Fibroblast of skin of left biceps (primary cell): ENCODE measurements at regions not wholly inside any gene's neighbourhood (a gene's known extent, or its start where the extent isn't known, plus 50 kb on each side); places are given as distances from the start of the nearest gene placed in this dataset.
"Not testable (repeated sequence)": the region's sequence is repeated elsewhere in the genome, so short reads cannot be mapped to it uniquely, and the experiment has no call there.

ENCODE experiments used
- DNase-seq, 2 experiments: peaks; one replicate each; pipeline ENCODE4 v3.0.0-alpha.2; 2013; ENCODE audit warnings: low read depth in 2 of 2

DNA sequence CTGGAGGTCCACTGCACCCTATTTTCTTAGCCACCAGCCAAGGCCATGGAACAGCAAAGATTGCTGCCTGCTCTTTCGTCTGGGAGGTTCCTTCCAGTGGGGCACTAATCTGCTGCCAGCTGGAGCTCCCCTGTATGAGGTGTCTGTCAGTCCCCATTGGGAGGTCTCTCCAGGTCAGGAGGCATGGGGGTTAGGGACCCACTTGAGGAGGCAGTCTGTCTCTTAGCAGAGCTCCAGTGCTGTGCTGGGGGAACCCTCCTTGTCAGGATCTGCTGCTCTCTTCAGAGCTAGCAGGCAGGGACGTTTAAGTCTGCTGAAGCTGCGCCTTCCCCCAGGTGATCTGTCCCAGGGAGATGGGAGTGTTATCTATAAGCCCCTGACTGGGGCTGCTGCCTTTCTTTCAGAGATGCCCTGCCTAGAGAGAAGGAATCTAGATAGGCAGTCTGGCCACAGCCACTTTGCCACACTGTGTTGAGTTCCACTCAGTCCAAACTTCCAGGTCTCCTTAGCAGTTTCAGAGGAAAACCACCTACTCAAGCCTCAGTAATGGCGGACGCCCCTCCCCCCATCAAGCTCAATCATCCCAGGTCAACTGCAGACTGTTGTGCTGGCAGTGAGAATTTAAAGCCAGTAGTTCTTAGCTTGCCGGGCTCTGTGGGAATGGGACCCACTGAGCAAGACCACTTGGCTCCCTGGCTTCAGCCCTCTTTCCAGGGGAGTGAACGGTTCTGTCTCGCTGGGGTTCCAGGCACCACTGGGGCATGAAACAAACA lies 317.7 kb downstream of the LRRC70 start:
- DNase-seq = no peak

DNA sequence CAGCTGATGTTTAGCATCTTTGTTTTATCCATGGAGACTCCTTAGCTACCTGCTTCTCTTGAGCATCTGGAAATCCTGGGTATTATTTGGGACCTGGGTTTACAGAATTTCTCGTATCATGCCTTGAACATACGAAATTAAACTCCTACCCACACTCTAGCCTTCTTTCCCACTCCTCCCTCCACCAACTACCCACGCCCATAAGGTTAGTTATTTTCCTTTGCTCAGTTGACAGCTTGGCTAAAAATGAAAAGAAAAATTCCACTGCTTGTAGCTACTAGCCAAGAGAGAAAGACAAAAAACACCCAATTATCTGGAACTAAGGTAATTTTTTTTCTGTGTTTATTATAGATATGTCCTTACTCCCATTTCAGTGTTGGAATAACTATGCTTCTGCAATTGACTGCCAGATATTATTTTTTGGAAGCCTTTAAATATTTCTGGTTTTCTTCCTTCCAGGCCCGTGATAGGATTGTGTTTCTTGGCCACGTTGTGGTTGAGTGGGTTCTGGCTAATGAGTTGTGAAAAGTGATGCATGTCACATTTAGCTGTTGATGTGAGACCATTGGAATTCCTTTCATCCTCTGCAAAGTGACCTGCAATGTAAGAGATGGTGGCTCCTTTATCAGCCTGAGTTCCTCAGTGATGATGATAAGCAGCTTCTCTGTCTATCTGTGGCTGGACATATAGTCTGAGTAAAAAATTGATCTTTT lies 308.1 kb downstream of the LRRC70 start:
- DNase-seq = no peak

DNA sequence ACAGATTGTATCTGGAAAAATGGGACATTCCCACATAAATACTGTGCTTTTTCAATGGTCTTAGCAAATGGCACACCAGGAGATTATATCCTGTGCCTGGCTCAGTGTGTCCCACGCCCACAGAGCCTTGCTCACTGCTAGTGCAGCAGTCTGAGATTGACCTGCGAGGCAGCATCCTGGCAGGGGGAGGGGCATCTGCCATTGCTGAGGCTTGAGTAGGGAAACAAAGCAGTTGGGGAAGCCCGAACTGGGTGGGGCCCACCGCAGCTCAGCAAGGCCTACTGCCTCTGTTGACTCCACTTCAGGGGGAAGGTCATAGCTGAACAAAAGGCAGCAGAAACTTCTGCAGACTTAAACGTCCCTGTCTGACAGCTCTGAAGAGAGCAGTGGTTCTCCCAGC lies 258.7 kb downstream of the LRRC70 start:
- DNase-seq = not testable (repeated sequence)

DNA sequence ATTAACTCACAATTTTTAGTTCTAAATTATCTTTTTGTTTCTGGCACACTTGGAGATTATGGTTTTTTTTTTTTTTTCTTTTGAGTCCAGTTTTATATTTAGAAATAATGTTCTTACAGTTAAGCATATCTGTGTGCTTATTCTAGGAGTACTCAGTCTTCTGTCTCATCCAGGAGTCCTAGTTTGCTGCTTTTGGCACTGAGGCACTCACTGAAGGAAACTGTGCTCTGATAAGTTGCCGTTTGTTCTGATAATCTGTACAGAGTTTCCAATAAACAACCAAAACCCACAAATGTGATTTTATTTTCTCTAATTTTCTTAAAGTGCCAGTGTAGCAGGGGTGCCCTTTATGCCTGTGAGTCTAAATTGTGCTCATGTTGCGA lies 251.0 kb downstream of the LRRC70 start:
- no peak for DNase-seq

DNA sequence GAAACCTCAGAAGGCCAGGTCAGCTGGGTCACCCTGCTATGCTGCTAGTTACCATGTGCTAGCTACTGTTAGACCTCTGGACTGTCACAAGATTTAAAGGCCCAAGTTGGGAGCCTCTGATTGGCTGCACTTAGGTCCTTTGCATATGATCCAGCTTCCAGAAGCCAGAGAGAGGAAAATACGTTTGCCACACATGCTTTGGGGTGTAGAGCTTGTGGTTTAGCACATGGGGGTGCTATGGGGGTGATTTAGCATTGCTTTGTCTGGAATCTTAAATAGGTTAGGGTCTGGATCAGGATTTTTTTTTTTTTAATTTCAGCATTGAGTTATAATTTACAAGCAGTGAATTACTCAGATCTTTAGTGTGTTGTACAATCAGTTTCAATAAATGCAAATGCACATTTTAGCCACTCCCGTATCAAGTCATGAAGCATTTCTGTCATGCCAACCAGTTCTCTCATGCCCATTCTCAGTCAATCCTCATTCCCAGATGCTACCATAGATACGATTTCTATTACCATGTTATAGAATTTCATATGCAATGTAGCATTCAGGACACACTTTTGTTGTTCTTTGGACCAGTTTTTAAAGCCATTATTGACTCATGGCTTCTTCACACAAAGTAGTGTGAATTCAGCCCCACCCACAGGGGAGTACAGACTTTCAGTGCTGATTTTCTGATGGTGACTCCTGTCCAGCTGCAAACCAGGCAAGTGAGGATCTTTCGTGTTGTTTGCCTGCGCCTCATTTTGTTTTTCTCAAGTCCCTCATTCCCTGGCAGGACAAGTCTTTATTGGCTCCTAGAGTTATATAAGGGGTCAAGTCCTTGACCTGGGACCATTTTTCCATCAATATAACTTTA lies 250.4 kb downstream of the LRRC70 start:
- DNase-seq = no peak

DNA sequence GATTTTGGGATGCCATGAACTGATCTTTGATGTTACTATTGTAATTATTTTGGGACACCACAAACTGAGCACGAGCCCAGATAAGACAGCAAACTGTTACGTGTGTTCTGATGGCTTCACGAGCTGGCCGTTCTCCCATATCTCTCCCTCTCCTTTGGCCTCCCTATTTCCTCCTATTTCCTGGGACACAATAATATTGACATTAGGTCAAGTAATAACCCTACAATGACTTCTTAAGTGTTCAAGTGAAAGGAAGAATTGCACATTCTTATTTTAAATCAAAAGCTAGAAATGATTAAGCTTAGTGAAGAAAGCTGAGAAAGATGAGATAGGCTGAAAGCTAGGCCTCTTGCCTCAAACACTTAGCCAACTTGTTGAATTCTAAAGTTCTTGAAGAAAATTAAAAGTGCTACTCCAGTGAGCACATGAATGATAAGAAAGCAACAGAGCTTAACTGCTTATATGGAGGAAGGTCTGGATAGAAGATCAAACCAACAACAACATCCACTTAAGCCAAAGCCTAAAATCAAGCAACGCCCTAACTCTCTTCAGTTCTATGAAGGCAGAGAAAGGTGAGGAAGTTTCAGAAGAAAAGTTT lies 247.1 kb downstream of the LRRC70 start:
- no peak for DNase-seq

DNA sequence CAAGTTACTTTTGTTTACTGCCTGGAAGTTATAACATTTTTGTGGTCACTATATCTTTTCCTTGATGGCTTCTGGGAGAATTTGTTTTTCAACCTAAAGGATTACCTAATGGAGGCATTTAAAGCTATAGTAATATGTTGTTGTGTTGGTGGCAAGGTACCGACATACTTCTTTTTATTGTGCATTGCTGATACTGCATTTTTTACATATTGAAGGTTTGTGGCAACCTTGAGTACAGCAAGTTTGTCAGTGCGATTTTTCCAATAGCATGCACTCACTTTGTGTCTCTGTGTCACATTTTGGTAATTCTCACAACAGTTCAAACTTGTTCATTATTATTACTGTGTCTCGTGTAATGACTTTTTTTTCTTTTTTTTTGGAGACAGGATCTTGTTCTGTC lies 246.3 kb downstream of the LRRC70 start:
- DNase-seq = no peak

DNA sequence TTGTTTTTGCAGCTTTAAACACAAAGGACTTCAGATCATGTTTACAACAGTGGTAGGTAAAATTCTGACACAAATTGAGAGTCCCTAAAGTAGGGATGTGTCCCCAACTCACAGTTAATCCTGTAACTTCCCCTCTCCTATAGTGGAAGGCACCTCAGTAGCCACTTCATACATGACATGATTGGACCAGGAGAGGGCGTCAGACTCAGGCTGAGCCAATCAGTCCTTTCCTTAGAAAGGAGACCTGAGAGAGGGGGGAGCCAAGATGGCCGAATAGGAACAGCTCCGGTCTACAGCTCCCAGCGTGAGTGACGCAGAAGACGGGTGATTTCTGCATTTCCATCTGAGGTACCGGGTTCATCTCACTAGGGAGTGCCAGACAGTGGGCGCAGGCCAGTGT lies 238.4 kb downstream of the LRRC70 start:
- not testable (repeated sequence) for DNase-seq

DNA sequence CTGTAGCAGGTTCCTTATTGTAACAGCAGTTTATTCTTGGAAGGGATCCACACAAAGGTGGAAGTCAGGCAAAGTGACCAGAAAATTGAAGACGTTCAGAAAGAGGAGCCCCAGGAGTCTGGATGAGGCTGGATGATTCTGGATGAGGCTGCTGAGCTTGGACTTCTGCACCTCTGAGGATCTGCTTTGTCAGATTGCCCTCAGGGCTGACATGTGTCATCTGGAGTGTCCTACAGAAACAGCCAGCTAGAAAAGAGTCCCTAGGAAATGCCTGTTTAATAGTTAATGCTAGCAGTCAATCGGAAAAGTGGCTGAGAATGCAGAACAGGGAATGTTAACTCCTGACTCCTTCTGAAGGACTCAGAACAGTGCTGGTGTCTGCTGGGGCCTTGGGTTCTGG lies 236.4 kb downstream of the LRRC70 start:
- DNase-seq = no peak

DNA sequence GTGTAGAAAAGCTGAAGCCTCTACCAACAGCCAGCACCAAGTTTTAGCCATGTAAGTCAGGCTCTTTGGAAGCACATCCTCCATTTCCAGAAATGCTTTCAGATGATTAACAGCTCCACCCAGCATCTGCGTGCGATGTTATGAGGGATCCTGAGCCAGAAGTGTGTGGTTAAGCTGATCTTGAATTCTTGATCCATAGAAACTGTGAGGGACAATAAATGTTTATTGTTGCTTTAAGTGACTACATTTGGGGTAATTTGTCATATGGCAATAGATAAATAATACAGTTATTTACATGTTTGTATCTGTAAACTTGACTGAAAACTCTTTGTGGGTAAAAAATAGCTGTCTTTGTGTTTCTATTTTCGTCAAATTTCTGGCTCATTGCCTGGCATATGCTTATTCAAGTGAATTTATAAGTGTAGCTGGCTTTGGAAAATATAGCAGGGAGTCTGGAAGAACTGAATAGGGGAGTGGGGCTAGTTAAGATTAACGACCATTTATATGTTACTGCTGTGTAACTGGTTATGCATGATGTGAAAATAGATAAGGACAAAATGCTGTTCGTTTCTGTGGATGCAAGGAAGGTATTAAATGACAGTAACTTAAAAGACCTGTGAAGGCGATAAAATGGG lies 234.1 kb downstream of the LRRC70 start:
- DNase-seq = no peak

DNA sequence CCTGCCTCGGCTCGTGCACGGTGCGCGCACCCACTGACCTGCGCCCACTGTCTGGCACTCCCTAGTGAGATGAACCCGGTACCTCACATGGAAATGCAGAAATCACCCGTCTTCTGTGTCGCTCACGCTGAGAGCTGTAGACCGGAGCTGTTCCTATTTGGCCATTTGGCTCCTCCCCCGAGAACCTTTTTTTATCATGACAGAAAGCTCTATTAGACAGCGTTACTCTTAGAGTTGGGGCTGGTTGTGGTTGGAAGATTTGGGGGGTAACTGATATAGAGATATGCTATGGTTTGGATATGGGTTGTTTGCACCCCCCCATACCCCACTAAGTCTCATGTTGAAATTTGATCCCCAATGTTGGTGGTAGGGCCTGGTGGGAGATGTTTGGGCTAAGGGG lies 226.2 kb downstream of the LRRC70 start:
- not testable (repeated sequence) for DNase-seq

DNA sequence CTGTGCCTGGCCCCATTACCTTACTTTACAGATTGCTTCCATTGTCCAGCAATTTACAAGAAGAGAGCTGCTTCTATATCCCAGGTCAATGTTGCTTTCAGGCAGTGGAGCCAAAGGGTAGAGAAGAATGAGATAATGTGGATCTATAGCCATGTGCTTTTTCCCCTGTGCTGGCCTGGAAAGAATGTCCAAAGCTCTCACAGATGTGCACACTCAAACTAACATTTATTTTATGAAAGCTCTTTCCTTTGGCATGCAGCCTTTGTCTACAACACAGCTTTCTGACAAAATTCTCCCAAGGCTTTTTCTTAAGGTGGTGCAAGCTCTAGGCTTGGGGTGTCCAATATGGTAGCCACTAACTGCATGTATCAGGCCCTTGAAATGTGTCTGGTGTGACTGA lies 217.3 kb downstream of the LRRC70 start:
- DNase-seq = no peak

DNA sequence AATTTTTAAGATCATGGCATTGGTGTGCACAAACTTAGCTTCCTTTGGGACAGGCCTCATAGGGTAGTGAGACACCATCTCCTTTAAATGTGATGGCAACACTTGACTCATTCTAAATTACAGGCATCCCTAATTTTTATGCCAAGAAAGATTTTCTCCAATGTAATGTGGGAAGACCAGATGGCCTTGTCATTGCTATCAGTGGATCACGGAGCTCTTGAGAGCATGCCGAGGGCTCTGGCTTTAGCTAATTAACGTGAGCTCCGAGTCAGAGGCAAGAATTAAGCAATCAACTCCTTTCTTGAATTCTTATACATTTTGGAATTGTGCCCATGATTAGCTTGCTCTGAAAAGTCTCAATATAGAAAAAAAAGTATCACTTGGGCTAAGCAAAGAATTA lies 215.8 kb downstream of the LRRC70 start:
- DNase-seq = no peak

DNA sequence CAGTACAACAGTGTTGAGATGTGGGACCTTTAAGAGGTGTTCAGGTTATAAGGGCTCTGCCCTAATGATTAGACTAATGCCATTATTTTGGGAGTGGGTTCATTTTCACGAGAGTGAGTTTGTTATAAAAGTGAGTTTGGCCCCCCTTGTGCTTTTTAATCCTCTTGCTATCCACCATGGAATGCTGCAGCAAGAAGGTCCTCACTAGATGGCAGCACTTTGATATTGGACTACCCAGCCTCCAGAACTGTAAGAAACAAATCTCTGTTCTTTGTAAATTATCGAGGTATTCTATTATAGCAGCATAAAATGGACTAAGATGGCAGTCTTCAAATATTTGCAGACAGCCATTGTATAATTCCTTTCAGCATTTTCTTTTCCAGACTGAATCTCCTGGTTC lies 212.4 kb downstream of the LRRC70 start:
- DNase-seq = no peak

DNA sequence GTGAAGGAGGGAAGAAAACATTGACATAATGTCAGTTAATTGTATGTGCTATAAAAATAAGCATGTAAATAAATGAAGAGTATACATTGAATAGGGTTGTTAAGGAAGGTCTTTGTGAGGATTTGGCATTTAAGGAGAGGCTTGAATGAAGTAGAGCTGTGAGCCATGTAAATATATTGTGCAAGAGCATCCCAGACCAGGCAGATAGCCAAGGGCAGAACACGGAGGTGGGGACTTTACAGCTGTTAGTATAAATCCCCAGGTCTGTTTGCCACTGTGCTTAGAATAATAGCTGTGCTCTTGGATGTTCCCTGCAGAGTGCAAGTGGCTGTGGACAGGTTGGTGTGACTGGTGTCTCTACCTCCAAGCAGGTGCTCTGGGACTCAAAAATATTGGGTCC lies 211.7 kb downstream of the LRRC70 start:
- no peak for DNase-seq

DNA sequence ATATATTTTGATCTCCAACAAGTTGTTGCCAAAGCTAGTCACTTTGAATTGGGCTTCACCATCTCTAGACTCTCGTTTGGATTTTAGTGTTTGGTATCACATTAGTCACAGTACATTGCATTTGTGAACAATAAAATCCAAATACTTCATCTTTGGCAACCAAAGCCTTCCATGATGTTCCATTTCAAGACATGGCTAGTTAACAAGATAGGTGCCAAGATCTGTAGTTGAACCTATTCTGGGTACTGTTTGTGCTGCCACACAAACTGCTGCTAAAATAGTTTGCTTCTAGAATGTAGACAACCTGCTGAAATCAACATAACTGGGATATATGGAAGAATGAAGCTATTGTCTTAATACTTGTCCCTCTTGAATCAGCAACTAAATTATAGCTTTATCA lies 207.5 kb downstream of the LRRC70 start:
- DNase-seq = no peak

DNA sequence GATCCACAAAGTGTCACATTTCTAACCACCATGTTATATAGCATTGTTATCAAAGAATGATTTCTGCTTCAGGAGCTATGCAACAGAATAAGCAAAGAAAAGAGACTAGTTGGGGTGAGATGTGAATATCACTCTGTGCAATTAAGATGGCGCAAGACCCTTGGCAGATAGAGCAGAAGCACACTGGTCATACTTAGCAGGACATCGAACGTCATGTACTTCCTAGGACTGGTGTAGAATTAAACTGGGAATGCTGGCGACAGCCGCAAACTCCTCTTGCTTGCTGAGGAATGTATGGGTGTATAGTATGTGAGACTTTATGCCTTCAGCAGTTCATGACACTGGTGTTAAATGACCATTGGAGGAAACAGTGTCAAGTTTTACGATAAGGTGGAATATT lies 207.0 kb downstream of the LRRC70 start:
- DNase-seq = no peak

DNA sequence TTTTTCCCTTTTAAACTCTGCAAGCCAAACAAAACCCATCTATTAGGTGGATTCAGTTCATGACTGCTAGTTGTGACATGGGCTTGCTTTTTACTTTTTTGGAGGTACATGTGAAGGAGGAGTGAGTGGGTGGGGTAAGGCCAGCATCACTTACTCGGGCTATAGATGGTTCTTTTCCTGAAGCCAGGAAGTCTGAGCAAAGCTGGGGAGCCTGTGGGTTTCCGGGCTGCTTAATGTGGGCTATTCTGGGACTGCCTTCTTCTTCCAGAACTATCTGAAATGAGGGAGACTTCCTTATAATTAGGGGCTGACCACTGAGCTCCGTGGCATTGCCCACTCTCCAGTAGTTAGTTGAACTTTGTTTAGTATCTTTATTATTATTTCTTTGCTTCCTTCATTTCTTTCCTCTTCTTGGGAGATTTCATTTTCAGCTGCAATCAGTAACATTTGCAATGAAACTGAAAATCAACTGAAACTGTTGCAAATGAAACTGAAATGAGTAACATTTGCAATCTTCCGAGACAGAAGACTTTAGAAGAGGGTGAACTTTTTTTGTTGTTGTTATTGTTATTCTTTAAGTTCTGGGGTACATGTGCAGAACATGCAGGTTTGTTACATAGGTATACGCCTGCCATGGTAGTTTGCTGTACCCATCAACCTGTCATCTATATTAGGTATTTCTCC lies 204.9 kb downstream of the LRRC70 start:
- no peak for DNase-seq

DNA sequence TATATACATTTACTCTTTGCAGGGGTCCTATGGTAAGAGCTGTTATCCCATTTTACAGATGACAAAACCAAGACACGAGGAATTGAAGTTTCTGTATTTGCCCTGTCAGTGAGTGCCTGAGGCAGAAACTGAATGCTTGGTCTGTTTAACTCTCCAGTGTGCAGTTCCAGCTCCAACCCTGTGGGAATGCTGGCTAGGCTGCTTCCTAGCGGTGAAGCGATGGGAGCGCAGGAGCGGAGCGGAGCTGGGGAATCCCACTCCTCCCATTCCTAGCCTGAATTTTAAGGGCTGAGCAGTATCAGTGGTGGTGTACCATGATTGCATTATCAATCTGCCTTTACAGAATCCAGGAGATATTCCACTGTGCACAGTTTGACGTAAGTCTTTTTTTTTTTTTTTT lies 202.3 kb downstream of the LRRC70 start:
- DNase-seq = no peak

DNA sequence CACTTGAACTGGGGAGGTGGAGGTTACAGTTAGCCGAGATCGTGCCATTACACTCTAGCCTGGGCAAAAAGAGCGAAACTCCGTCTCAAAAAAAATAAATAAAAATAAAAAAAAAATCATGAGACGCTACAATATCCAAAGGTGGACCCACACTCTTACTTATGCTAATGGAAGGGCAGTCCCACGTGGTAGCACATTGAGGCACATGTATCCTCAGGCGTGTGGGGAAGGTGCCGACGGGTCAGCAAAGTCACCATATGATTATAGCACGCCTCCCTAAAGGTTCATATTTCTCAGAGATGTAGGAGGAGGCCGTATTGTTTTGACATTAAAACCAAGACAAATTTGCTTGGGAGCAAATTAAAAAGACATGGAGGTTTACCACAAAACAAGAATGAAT lies 201.6 kb downstream of the LRRC70 start:
- no peak for DNase-seq

DNA sequence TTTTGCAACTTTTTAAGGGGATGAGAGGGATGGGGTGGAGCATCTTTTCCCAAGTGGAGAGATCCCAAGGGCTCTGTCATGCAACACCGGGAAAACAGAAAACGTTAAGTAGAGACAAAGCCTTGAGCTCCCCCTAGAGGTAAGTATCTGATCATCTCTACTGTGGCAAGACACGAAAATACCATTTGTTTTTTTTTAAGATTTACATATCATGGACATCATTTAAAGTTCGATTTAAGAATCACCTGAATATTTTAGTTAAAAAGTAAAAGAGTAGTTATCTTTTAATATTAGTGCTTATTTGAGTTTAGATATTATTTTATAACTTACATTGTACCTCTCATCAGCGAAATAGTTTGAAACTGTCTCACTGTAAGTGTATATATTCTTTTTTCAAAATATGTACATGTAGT lies 200.4 kb downstream of the LRRC70 start:
- peak; percentile 19 to 25 for DNase-seq
